GM21367 (cell line): ENCODE measurements at regions not wholly inside any gene's neighbourhood (a gene's known extent, or its start where the extent isn't known, plus 50 kb on each side); places are given as distances from the start of the nearest gene placed in this dataset.
"Not testable (repeated sequence)": the region's sequence is repeated elsewhere in the genome, so short reads cannot be mapped to it uniquely, and the experiment has no call there.

Experiments used
- ATAC-seq: cut with Tn5 transposase; IDR thresholded peaks from one replicate; pipeline ENCODE4 v1.9.1; 2021; ENCODE audit not compliant: unreplicated experiment

DNA sequence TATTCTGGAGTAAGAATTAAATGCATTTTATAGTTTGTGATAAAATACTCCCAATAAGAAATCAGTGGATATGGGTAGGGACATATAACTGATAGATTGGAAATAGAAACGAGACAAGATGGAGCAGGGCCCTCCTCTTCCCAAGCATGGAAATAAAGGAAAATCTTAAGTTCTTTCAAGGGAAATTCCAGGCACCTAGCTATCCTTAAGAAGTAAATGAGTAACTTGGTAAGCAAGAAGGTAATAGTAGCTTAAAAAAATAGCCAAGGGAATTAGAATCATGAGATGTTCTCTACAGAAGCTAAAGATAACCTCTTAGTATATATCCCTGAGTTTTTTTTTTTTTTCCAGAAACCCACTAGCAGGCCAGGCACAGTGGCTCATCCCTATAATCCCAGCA lies 105.5 kb upstream of the FAM3C start:
- ATAC-seq, result no peak

DNA sequence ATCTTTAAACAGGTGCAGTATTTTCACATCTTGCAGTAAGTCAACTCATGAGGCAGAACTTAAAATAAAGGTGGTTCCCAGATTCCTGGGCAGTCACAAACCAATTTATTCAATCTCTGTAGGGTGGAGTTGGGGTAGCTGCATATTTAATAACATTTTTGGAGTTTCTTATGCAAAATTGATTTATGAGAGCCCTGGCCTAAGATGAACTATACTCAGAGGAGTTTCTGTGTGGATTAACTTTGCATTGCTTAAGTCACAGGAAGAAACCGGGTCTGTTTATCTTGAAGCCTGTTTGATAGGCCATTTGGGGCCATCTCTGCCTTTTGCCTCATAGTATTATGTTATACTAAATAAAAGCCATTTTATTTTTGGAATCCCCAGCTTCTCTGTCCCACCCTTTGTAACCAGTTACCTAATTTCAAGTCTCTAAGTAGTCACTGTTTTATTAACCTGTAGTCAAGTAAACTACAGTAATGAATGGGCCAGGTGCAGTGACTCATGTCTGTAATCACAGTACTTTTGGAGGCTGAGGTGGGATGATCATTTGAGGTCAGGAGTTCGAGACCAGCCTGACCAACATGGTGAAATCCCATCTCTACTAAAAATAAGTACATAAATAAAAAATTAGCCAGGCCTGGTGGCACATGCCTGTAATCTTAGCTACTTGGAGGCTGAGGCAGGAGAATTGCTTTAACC lies 104.4 kb upstream of the FAM3C start:
- no peak for ATAC-seq

DNA sequence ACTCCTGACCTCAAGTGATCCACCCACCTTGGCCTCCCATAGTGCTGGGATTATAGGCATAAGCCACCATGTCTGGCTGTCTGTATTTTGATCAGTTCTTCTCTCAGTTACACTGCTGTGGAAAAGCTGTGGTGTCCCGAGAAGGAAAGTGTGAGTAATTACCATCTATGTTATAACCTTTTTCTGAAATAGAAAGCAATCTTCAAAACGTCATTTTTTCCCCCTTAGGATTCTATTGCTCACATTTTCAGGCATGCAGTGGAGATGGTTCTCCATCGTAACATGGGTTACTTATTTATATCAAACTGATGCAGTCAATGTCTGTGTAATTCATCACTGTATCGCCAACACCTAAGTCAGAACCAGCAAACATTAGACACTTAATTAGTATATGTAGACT lies 103.5 kb upstream of the FAM3C start:
- no peak for ATAC-seq

DNA sequence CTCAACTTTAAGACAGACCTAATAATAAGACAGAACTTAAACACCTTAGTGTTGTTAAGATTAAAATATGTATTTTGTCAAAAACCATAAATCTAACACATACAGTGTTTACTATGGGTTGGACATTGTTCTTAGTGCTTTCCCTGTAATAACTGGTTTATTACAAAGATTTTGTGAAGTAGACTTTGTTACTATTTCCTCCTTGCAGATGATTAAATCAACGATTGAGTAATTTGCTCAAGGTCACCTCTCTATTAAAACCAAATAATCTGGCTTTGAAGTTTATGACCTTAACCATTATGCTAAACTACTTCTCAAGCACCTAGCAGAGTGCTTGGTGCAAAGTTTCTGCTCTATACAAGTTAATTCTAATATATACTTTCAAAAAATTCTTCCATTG lies 102.7 kb upstream of the FAM3C start:
- no peak for ATAC-seq

DNA sequence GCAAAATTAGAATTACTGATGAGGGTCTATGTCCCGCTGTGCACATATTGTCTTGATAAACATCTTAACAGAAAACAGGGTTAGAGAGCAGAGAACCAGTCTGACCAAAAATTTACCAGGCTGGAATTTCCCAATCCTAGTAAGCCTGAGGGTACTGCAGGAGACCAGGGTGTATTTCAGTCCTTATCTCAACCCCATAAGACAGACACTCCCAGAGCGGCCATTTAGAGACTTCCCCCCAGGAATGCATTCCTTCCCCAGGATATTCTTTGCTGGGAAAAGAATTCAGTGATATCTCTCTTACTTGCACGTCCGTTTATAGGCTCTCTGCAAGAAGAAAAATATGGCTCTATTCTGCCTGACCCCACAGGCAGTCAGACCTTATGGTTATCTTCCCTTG lies 101.4 kb upstream of the FAM3C start:
- not testable (repeated sequence) for ATAC-seq

- ATAC-seq, result no peak
Measured at GRCh38 chr7:121494516-121494915, 98.4 kb upstream of the FAM3C start.

DNA sequence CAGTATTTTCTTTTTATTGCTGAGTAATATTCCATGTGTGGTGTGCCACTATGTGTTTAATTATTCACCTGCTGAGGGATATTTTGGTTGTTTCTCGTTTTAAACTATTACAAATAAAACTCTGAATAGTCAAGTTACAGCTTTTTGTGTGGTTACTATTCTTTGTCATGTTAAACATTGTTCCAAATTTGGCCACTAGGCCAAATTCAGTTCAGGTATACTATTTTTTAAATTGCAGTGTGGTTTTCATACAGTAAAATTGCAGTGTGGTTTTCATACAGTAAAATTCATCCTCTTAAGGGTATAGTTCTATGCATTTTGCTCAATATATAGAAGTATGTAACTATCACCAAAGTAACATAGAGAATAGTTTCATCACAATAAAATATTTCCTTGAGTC lies 97.4 kb upstream of the FAM3C start:
- no peak for ATAC-seq

GRCh38 chr7:121490309-121490708 lies 94.2 kb upstream of the FAM3C start:
- no peak for ATAC-seq

DNA sequence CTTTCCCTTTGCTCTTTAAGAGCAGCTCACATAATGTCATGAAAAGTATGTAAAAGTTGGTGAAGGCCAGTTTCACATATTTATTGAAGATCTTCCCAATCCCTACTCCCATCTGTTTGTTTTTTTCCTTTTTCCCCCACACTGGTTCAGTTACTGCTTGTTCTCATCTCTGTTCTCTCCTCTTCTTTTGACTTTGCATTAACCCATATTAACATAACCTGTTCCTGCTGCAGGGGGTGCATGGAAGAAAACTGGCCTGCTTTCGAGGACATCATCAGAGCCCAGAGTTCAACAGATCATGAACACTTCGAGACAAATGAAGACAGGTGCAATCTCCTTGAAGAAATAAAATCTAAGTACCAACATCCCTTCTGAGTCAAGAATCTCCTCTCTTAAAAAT lies 93.3 kb upstream of the FAM3C start:
- ATAC-seq, result no peak

DNA sequence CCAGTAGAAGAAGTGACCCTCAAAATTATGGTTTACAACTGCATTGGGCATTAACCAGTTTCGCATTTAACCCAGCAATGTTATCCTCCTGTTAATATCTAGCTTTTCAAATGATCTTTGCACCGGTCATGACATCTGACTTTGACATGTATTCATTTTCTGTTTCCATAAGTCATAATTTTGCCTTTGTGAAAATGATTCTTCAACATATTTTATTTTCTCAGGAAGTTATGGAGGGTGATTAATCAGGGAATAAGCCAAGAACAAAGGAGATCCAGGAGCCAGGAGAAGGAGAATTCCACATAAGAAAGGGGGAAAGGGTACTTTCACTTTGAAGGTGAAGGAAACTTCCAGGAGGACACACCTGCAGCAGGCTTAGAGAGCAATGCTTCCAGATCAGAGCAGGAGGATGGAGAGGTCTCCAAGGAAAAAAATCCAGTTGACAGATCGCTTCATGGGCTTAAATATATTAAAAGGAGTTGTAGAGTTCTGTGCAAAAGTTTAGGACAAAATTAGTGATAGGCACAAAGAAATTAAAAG lies 92.1 kb upstream of the FAM3C start:
- no peak for ATAC-seq

GRCh38 chr7:121486590-121486989 lies 90.5 kb upstream of the FAM3C start:
- ATAC-seq, result no peak

DNA sequence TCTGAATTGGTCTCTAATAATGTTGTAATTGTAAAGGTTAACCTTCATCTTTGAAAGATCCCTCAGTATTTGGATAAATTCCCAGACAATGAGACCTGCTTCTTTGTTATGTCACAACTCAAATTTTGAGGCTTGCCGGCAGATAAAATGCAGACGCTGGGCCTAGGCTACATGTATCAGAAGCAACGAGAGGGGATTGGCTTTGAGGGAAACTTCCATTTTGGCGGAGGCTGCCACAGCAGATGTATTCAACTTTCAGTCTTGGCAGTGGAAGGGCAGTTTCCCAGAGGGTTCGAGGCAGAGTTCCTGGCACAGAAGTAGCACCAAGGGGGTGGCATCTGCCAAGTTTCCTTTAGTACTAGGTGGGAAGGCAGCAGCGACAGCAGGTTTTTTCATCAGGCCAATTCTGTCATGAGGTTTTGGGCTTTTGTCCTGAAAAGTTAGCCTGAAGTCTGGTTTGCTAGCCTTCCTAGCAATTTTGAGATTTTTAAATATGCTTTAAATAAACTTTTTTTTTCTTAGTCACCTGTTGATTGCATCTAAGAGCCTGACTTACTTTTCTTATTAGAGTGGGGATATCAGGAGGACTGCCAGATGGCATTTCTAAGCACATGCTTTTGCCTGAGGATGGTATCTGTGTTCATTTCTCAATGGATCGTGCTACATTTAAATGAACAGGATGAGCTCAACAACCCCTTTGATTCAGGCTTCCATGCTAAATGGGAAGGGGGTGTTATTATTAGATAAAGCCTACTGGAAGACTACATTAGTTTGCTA lies 89.5 kb upstream of the FAM3C start:
- no peak for ATAC-seq

DNA sequence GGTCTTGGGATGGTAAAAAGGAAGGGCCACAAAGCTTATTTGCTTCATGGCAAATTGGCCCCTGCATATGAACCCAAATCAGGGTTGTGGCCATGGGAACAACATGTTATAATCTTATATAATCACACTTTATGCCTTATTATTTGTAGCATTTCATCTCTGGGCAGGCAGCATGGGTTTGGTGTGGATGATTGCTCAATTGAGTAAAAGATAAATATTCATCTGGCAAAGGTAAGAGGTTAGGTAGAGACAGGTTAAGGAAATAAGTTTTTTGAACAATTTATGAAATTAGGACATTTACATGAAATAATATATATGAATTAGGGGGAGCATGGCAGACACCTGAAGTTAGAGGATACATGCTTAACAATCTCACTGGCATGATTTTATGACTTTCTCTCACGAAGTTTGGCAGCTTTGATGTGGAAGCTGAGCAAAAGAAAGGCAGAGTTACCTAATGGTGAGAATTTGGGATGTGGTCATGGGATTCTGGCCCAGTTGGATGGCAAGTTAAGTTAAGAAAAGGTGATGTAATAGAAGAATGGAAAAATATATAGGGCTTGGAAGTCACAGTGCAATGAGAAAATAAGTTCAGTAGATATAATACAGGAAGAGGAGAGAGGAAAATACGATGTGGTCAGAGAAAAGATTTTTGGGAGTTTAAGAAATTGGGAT lies 88.1 kb upstream of the FAM3C start:
- ATAC-seq, result no peak

GRCh38 chr7:121480566-121481335 lies 84.6 kb upstream of the FAM3C start:
- no peak for ATAC-seq

DNA sequence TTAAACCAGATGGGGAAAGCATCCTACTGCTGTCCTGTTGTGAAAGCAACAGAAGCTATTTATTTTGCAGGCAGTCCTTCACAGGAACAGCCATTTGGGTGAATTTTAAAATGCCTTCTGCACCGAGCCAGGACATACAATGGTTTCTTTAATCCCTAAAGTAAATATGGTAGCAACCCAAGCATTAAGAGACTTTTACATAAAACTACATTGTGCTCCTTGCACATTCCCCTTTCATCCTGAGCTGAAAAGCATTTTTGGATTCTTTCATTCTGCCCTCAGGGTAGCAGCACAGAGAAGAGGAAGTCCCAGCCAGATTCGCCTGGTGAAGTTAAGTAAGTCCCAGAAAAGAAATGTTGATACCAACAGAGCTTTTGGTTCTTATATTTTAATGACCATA lies 84.0 kb upstream of the FAM3C start:
- no peak for ATAC-seq

- no peak for ATAC-seq
Measured at GRCh38 chr7:121479466-121479865, 83.4 kb upstream of the FAM3C start.

DNA sequence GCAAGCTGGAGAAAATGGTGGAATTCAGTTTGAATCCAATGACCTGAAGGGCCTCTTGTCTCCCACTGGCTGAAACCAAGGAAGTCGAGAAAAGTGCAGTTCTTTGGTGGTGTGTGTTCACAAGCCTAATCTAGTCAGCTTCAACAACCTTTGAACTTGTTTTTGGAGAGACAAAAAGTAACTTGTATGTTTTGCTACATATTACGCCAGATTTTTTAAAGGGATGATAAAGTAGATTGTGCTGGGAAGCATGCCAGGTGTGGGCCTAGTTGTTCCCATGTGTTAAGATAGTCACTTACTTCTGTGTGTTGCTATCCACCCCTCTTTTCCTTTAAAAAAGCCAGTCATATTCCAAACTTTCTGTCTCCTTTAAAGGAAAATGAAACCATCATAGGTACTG lies 79.7 kb upstream of the FAM3C start:
- no peak for ATAC-seq

DNA sequence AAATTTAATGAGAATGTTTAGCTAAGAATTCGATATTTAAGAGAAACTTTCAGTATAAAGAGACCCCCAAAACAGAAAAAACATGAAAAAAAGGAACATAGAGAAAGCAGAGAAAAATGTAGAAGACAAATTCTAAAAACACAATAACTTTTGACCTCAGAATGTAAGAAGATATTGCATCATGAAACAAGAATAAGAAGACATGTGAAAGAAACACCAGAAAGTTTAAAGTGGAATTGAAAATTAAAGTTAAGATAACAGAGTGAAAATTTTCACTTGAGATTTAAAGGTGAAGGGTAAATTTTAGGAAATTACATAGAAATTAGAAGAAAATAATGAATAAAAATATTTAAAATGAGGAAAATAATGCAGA lies 78.2 kb upstream of the FAM3C start:
- ATAC-seq, result no peak

- ATAC-seq, result no peak
Measured at GRCh38 chr7:121473645-121474300, 77.7 kb upstream of the FAM3C start.

GRCh38 chr7:121466455-121466854 lies 70.3 kb upstream of the FAM3C start:
- ATAC-seq, result no peak

DNA sequence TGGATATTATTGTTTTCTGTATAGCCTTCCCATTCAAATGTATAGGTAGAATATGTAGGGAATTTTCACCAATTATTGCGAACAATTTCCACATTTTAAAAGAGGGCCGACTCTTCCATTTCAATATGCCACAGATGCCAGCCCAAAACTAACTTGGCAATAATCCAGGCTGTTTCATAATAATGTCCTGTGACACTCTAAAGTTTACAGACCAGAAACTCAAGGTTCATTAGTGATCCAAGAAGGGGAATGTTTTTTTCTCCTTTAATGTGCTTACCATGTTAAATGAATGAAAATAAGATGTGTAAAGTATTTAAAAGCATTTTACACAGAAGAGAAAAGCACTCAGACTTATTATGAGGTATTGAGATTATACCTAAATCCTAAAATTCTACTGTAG lies 63.0 kb upstream of the FAM3C start:
- no peak for ATAC-seq
